ENCODE measurements at regions not wholly inside any gene's neighbourhood (a gene's known extent, or its start where the extent isn't known, plus 50 kb on each side); places are given as distances from the start of the nearest gene placed in this dataset.

- no peak for TF ChIP-seq CTCF (IDR thresholded peaks at IDR 0.05)
- TF ChIP-seq EP300 (IDR thresholded peaks at IDR 0.05; ENCODE audit: low read depth) = no peak
- no peak for TF ChIP-seq POLR2A (IDR thresholded peaks at IDR 0.05)
Observed at GRCh38 chr13:31036731-31037695, 104.6 kb downstream of the TEX26 start.

Measured in transverse colon (tissue), 3 donors.